Fibroblast of the conjunctiva (primary cell): ENCODE measurements at regions not wholly inside any gene's neighbourhood (a gene's known extent, or its start where the extent isn't known, plus 50 kb on each side); places are given as distances from the start of the nearest gene placed in this dataset.
"Not testable (repeated sequence)": the region's sequence is repeated elsewhere in the genome, so short reads cannot be mapped to it uniquely, and the experiment has no call there.

Experiments
- DNase-seq: peaks from one replicate; pipeline ENCODE4 v3.0.0-alpha.2; 2010; ENCODE audit warnings: low read depth

DNA sequence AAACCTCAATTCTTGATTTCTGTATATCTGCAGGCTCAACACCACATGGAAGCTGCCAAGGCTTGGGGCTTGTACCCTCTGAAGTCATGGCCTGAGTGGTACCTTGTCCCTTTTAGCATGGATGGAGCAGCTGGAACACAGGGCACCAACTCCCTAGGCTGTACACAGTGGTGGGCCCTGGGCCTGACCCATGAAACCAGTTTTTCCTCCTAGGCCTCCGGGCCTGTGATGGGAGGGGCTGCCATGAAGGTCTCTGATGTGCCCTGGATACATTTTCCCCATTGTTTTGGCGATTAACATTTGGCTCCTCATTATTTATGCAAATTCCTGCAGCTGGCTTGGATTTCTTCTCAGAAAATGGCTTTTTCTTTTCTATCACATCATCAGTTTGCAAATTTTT is 131.6 kb downstream of the NDFIP2 start:
- no peak for DNase-seq

- DNase-seq = not testable (repeated sequence)
Measured at GRCh38 chr13:79607895-79608294, 126.9 kb downstream of the NDFIP2 start.
